ENCODE measurements at regions not wholly inside any gene's neighbourhood (a gene's known extent, or its start where the extent isn't known, plus 50 kb on each side); places are given as distances from the start of the nearest gene placed in this dataset.

DNA sequence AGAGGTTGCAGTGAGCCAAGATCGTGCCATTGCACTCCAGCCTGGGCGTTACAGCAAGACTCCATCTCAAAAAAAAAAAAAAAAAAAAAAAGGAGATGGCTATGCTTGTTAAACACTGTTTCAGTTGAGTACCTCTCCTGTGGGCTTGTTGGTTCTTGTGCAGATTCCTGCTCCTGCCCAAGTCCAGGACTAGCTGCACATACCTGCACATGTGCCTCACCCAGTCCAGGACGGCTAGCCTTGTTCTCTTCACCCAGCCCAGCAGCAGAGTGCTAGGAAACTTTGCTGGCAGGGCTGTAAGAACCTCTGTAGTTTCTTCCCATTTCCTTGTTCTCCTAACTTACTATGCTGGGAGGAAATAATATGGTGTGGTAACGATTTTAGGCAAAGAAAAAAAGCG is 234.1 kb upstream of the DMRT1 start:
- TF ChIP-seq, protein P1, sequence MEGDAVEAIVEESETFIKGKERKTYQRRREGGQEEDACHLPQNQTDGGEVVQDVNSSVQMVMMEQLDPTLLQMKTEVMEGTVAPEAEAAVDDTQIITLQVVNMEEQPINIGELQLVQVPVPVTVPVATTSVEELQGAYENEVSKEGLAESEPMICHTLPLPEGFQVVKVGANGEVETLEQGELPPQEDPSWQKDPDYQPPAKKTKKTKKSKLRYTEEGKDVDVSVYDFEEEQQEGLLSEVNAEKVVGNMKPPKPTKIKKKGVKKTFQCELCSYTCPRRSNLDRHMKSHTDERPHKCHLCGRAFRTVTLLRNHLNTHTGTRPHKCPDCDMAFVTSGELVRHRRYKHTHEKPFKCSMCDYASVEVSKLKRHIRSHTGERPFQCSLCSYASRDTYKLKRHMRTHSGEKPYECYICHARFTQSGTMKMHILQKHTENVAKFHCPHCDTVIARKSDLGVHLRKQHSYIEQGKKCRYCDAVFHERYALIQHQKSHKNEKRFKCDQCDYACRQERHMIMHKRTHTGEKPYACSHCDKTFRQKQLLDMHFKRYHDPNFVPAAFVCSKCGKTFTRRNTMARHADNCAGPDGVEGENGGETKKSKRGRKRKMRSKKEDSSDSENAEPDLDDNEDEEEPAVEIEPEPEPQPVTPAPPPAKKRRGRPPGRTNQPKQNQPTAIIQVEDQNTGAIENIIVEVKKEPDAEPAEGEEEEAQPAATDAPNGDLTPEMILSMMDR (conservative IDR thresholded peaks at IDR 0.05; ENCODE audit: low read depth, low read length) = no peak
- TF ChIP-seq EZH2phosphoT487 (IDR thresholded peaks at IDR 0.05; ENCODE audit: borderline replicate concordance, low read length) (no peak), EZH2 (IDR thresholded peaks at IDR 0.05; ENCODE audit: low read length, unreplicated experiment) (no peak)
